SK-N-SH (cell line): ENCODE measurements at regions not wholly inside any gene's neighbourhood (a gene's known extent, or its start where the extent isn't known, plus 50 kb on each side); places are given as distances from the start of the nearest gene placed in this dataset.

Experiments used
- CTCF ChIP-seq: fragments of 200-600 bp; sonication (generic); IDR thresholded peaks from 2 replicates; pipeline ENCODE4 v1.6.1; 2017; ENCODE audit warnings: antibody characterized with exemption, mild to moderate bottlenecking, moderate library complexity
- NRF1 ChIP-seq: IDR thresholded peaks from 2 replicates; pipeline ENCODE4 v1.6.1; 2012; ENCODE audit warnings: low read depth, mild to moderate bottlenecking, low read length

GRCh38 chr3:110788794-110789193, 282.8 kb upstream of the NECTIN3 start:
- no peak for TF ChIP-seq NRF1
- TF ChIP-seq CTCF = no peak
